Left lung (tissue), 4 donors: ENCODE measurements at regions not wholly inside any gene's neighbourhood (a gene's known extent, or its start where the extent isn't known, plus 50 kb on each side); places are given as distances from the start of the nearest gene placed in this dataset.
"Not testable (repeated sequence)": the region's sequence is repeated elsewhere in the genome, so short reads cannot be mapped to it uniquely, and the experiment has no call there.

Source experiments
- ATAC-seq: fragments of 200-7000 bp; cut with Tn5 transposase; one replicate; pipeline ENCODE4 v1.9.1; 2020; ENCODE audit warnings: moderate library complexity
- DNase-seq, 4 donors: peaks; one replicate each; pipeline ENCODE4 v3.0.0-alpha.2; 2013 to 2020
- H3K27ac ChIP-seq, 2 donors: fragments of 200-600 bp; sonication (generic) in 1 of 2; one replicate each; pipeline versions ENCODE4 v1.5.0 to v1.8.0; 2020 to 2021
- H3K27me3 ChIP-seq, 2 donors: fragments of 200-600 bp; sonication (generic) in 1 of 2; one replicate each; pipeline versions ENCODE4 v1.5.0 to v1.8.0; 2020 to 2021
- H3K36me3 ChIP-seq, 2 donors: fragments of 200-600 bp; sonication (generic) in 1 of 2; one replicate each; pipeline versions ENCODE4 v1.5.0 to v1.8.0; 2020 to 2021
- H3K4me1 ChIP-seq, 2 donors: fragments of 200-600 bp; one replicate each; pipeline ENCODE4 v1.8.0; 2021
- H3K4me3 ChIP-seq, 2 donors: fragments of 200-600 bp; sonication (generic) in 1 of 2; one replicate each; pipeline versions ENCODE4 v1.5.0 to v1.8.0; 2020 to 2021; ENCODE audit warnings: mild to moderate bottlenecking in 1 of 2
- H3K9me3 ChIP-seq, 2 donors: fragments of 200-600 bp; sonication (generic) in 1 of 2; one replicate each; pipeline versions ENCODE4 v1.5.0 to v1.8.0; 2020 to 2021
- CTCF ChIP-seq, 2 donors: fragments of 200-600 bp; sonication (generic) in 1 of 2; IDR thresholded peaks; one replicate each; pipeline versions ENCODE4 v1.5.0 to v1.8.0; 2021; ENCODE audit warnings: antibody characterized with exemption in 2 of 2
- intact Hi-C, 2 donors: fragments of 100-400 bp; cut with DNase I; formaldehyde crosslinking; loops; one replicate each; pipeline versions ENCODE4 v1.11.2 to v1.14.2; 2022
- donor health status: DM: no; HTN: yes; CAD: no.
- donor health status: DM: no; HTN: no; CAD: no.

DNA sequence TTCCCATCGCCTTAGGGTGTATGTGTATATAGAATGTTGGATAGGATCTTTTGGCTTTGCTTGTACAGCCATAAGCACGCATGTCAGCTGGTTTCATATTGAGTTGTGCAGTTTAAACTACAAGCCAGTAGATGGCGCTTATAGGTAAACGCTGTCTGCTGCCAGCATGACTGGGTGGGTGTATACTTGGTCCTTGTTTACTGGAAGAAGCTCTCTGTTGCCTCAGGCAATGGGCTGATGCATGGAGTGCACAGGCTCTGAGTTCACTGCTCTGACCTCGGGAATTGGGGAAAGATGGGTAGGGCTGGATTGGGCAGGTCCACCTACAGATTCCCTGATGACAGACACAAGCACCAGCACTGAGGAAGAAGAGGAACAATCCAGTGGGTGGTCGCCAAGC, 831.5 kb downstream of the STIM2 start:
- Histone ChIP-seq H3K9me3 (no peaks in the 10 kb centered on the region), H3K4me3 (no peak overlapping the region), H3K27me3 (no peaks in the 10 kb centered on the region), H3K27ac (no peak overlapping the region), H3K4me1 (no peaks in the 10 kb centered on the region), H3K36me3 (no peaks in the 10 kb centered on the region)
- ATAC-seq (peak; percentile 80), DNase-seq (no peak)
- TF ChIP-seq CTCF (IDR thresholded peaks at IDR 0.05), result peak; percentile 23 to 37
- intact Hi-C loops, result no loop called here

DNA sequence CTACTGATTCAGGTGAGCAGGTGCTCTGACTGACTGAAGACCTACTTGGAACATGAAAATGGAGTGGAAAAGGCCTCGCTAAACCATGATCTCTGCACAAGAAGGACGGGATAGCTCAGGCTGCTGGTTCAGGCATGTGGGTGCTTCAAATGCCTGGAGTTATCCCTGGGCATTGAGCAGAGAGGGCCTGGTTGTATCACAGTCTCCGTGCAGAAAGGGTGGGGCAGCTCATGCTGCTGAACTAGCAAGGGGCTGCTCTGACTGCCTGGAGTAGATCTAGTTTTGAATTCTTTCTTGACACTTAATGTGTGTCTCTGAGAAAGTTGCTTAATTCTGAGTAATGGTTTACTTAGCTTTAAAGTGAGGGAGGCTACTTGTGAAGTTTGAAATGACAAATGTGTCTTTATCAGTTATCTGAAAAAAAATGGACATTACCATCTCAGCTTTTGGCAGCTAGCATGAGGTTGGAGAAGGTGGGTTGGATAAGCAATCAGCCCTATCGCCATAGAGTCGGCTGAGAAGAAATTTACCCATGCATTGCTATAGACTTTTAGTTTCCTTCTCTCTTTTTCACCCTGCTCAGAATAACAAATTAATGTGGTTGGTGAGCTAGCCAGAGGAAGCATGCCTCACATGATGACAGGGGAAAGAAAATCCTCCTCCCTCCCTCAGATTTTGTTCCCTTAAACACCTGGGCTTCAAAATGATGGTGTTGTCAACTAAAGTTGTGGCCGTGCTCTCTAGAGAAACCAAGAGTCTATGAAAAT, 832.4 kb downstream of the STIM2 start:
- H3K27ac ChIP-seq, result no peak overlapping the region
- no peak overlapping the region for H3K4me3 ChIP-seq
- intact Hi-C loops, result no loop called here
- no peak for ATAC-seq
- H3K9me3 ChIP-seq, result no peaks in the 10 kb centered on the region
- no peaks in the 10 kb centered on the region for H3K4me1 ChIP-seq
- no peak for TF ChIP-seq CTCF (IDR thresholded peaks at IDR 0.05)
- DNase-seq, result no peak
- H3K36me3 ChIP-seq, result no peaks in the 10 kb centered on the region
- no peaks in the 10 kb centered on the region for H3K27me3 ChIP-seq

DNA sequence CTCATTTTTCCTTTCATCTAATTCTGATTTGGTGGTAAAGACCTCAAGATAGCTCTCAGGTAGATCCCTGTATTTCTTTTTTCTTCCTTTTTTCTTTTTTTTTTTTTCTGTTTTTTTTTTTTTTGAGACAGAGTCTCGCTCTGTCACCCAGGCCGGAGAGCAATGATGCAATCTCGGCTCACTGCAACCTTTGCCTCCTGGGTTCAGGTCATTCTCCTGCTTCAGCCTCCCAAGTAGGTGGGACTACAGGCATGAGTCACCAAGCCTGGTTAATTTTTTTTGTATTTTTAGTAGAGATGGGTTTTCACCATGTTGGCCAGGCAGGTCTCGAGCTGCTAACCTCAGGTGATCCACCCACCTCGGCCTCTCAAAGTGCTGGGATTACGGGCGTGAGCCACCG, 835.6 kb downstream of the STIM2 start:
- H3K9me3 ChIP-seq, DNase-seq, intact Hi-C loops, H3K27ac ChIP-seq, H3K27me3 ChIP-seq, H3K4me1 ChIP-seq, H3K36me3 ChIP-seq, H3K4me3 ChIP-seq, ATAC-seq: not testable (repeated sequence)

DNA sequence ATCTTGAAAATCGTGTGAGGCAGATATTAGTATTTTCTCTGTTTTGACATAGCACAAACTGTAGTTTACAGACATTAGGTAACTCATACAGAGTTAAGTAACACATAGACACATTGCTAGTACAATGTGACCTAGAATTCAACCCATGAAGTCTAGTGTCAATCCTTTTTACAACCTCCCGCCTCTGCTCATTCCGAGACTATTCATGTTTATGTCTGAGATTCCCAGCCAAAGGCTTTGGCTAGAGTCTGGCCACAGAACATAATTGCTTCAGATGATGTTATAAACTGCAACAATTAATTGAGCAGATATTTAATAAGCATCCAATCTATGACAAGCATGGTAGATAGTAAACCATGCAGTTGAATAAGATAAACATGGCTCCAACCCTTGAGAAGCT, 841.0 kb downstream of the STIM2 start:
- intact Hi-C loops, result no loop called here
- H3K27ac ChIP-seq, result no peak overlapping the region
- no peak for TF ChIP-seq CTCF (IDR thresholded peaks at IDR 0.05)
- DNase-seq (no peak), ATAC-seq (peak; percentile 22)
- no peaks in the 10 kb centered on the region for H3K4me1 ChIP-seq
- no peak overlapping the region for H3K4me3 ChIP-seq
- H3K27me3 ChIP-seq, result no peaks in the 10 kb centered on the region
- H3K9me3 ChIP-seq, result no peaks in the 10 kb centered on the region
- no peaks in the 10 kb centered on the region for H3K36me3 ChIP-seq

DNA sequence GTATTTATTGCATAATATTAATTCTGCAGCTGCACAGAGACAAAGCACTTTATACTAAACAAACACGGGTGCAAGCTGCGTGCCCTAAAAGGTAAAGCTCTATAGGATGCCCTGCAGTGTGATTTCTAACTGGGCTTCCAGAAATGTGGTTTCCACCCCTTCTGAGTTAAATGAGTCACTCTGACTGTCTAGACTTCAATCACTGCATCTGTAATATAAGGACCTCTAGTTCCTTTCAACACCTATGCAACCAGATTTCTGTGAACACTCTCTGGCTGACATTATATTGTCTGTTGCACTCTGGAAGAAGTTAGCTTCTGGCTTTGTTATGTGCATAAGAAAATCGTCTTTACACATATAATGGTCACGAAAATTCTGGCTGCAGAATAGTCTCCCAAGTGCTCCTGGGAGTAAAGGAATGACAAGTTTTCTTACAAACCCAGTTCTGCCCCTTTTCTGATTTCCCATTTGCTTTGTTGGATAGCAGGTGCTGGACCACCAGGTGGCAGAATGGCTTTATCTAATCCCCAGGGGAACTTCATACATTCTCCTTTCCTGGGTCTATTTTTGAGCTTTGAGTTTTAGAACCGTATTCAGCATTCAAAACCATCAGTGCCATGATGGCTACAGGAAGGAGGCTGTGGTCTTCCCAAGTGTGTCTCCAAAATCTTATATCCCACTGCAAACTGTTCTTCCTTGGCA, 842.2 kb downstream of the STIM2 start:
- DNase-seq, result no peak
- H3K36me3 ChIP-seq, result no peaks in the 10 kb centered on the region
- intact Hi-C loops, result no loop called here
- no peak overlapping the region for H3K4me3 ChIP-seq
- ATAC-seq, result no peak
- no peak for TF ChIP-seq CTCF (IDR thresholded peaks at IDR 0.05)
- no peaks in the 10 kb centered on the region for H3K27me3 ChIP-seq
- H3K4me1 ChIP-seq, result no peaks in the 10 kb centered on the region
- no peak overlapping the region for H3K27ac ChIP-seq
- no peaks in the 10 kb centered on the region for H3K9me3 ChIP-seq
